ENCODE measurements at regions not wholly inside any gene's neighbourhood (a gene's known extent, or its start where the extent isn't known, plus 50 kb on each side); places are given as distances from the start of the nearest gene placed in this dataset.
"Not testable (repeated sequence)": the region's sequence is repeated elsewhere in the genome, so short reads cannot be mapped to it uniquely, and the experiment has no call there.

DNA sequence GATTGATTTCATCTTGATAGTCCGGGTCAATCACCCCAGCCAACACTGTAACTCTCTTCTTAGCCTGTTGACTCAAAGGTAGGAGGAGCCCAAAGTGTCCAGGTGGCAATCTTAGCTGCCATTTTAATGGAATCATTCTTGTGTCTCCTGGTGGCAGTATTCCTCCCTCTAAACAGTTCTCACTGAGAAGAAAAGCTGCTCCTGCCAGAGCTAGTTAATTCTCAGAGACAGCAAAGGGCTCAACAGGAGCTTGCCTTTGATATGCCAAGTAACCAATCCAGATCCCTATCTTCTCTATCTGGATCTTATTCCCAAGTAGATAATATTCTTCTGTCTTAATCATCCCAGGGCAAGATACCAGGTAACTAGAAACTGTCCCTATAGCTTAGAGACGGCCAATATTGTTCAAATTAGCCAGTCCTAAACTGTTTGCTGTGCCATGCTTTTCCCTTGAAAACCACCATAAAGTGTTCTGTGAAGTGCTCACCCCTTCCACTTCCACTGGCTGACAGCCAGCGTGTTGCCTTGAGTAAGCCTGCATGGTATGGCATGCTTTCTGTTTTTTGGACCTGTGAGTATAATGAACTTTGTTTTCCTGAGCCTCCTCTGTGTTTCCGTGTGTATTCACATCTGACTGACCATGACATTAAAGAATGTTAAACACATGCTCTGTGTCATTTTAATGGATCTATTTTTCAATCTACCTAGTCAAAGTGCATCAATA lies 463.7 kb upstream of the SLITRK5 start:
- no peak for DNase-seq (ENCODE audit: low read depth)

- DNase-seq (ENCODE audit: low read depth): no peak
These were observed 462.5 kb upstream of the SLITRK5 start for GRCh38 chr13:87208636-87209035.

DNA sequence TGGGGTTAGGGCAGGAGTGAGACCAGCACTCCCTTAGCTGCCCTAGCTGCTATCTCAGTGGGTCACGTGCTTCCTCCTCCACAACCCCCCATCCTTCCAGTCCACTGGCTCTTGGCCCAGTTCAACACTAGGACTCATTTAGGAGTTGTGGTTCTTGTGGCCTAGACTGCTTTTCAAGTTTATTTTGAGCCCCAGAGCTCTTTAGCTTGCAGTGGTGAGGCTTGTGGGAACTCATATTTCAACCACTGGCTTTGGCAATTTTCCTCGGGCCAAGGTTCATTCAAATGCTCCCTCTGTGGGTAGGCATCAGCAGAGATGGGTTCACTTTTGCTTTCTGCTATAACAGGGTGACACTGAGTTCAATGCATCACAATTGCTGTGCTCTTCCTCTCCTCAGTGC lies 436.2 kb upstream of the SLITRK5 start:
- no peak for DNase-seq (ENCODE audit: low read depth)

GRCh38 chr13:87235621-87236020 lies 435.6 kb upstream of the SLITRK5 start:
- DNase-seq (ENCODE audit: low read depth): no peak

GRCh38 chr13:87244256-87244890 lies 426.8 kb upstream of the SLITRK5 start:
- no peak for DNase-seq (ENCODE audit: low read depth)

- DNase-seq (ENCODE audit: low read depth): not testable (repeated sequence)
These were observed 421.3 kb upstream of the SLITRK5 start for GRCh38 chr13:87249847-87250246.

DNA sequence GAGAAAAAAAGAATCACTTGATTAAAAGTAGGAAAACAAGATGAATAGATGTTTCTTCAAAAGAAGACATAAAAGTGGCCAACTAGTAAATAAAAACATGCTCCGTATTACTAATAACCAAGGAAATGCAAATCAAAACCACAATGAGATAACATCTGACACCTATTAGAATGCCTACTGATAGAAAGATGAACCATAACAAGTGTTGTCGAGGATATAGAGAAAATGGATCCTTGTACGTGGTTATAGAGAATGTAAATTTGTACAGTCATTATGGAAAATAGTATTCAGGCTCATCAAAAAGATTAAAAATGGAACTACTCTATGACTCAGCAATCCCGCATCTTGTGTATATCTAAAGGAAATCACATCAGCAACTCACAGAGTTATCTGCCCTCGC lies 415.8 kb upstream of the SLITRK5 start:
- DNase-seq (ENCODE audit: low read depth): no peak

DNA sequence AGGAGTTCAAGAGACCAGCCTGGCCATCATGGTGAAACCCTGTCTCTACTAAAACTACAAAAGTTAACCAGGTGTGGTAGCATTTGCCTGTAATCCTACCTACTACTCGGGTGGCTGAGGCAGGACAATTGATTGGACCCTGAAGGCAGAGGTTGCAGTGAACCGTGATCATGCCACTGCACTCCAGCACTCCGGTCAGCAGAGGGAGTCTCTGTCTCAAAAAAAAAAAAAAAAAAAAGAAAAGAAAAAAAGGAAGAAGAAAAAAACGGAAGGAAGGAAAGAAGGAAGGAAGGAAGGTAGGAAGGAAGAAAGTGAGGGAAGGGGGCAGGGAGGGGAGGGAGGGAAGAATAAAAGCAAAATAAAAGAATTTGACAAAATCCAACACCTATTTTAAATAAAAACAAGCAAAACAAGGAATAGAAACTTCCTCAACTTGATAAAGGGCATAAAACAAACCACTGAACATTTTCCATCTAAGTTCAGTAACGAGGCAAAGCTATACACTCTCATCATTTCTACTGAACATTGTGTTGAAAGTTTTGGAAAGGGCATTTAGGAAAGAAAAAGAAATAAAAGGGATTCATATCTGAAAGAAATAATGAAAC lies 411.6 kb upstream of the SLITRK5 start:
- DNase-seq (ENCODE audit: low read depth): no peak

DNA sequence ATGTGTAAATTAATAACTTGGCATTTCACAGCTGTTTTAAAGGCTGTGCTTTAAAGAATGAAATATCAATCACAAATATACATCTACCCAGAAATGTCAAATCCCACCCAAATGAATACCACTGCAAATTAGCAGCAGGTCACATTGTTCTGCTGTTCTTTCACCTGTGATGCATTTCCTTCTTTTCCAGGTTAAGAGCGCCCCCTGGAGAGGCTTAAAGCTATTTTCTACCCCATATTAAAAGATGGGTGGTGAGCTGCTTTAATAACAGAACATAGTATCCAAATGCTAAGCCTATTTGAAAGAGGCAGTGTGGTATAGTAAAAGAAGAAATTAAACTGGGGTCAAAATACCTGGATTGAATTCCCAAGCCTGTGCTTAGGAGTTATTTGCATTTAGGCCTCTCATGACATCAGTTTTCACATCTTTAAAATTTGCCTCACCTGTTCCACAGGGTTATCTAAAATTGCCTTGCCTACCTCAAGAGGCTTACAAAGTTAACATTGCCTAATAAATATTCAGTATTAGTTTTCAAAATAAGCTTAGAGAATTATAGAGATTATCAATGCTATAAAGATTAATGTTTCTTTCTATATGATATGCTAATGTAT lies 396.9 kb upstream of the SLITRK5 start:
- DNase-seq (ENCODE audit: low read depth): no peak

DNA sequence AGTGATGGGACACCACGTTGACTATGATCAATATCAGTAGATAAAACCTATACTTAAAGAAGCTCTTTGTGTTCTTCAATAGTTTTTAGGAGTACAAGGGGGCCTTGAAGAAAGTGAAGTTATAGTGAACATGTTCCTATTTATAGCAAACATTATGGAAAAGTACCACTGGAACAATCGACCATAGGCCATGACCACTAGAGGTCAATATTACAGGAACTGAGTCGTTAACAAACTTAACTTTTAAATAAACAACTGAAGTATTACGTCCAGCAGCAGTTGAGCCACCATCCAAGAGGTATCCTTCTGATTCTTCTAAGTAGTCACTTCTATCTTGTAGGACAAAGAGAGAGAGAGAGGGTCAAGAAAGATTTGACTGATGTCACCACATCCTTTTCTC lies 391.0 kb upstream of the SLITRK5 start:
- DNase-seq (ENCODE audit: low read depth): no peak

GRCh38 chr13:87287721-87288120 lies 383.4 kb upstream of the SLITRK5 start:
- no peak for DNase-seq (ENCODE audit: low read depth)

DNA sequence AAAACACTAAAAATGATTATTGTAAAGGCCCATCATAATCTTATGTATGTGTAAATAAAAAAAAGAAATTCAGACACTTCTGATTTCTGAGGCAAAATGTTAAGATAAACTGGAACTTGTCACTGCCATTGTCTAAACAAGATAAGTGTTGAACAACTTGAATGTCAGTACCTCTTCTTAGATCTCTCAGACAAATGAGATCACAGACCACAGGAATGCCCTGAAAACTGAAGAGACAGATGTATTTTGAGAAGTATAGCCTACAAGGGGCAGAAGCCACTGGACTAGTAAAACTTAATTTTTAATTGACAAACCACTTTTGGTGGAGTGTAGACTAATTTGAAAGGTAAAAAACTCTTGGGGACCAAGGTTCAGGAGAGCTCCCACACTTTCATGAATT lies 375.5 kb upstream of the SLITRK5 start:
- no peak for DNase-seq (ENCODE audit: low read depth)

- DNase-seq (ENCODE audit: low read depth): no peak
These were observed 369.1 kb upstream of the SLITRK5 start for GRCh38 chr13:87302034-87302433.

DNA sequence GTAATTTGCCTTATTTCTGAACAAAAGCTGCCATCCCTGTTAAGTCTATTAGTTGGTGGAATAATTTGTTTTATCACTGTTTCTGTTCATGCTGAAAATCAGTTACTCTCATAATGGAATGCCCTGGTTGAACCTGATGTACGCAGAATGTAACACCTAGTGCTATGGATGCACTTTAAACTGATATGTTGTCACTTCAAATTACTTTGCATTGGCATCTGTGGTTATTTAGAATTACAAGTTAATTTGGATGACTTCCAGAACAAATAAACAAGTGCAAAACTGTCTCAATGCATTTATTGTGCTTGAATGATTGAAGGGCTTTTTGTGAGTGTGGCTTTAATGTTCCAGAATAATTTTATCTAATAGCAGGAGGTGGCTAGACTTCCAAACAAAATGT lies 368.2 kb upstream of the SLITRK5 start:
- DNase-seq (ENCODE audit: low read depth): no peak

- no peak for DNase-seq (ENCODE audit: low read depth)
These were observed 360.0 kb upstream of the SLITRK5 start for GRCh38 chr13:87311165-87311564.

GRCh38 chr13:87314822-87315221 lies 356.3 kb upstream of the SLITRK5 start:
- DNase-seq (ENCODE audit: low read depth): no peak

GRCh38 chr13:87322386-87322785 lies 348.8 kb upstream of the SLITRK5 start:
- DNase-seq (ENCODE audit: low read depth): no peak

- no peak for DNase-seq (ENCODE audit: low read depth)
These were observed 346.6 kb upstream of the SLITRK5 start for GRCh38 chr13:87324558-87324957.

DNA sequence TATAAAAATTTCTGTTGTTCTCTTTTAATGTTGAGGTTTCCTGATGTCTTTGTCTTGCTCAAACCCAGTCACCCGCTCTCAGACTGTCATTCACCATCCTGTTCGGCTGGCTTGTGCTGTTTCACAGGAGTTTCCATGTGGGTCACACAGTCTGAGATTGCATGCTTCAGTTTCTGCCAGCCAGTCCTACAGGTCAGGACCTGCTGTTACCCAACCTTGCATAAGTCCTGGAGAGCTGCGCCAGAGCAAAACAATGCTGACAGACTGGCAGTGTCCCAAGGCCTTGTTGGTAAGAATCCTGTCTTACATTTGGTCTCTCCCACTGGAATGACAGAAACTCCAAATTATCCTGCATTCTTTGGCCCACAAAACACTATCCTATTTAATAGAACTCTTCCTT lies 340.0 kb upstream of the SLITRK5 start:
- DNase-seq (ENCODE audit: low read depth): no peak

- no peak for DNase-seq (ENCODE audit: low read depth)
These were observed 337.6 kb upstream of the SLITRK5 start for GRCh38 chr13:87333599-87333998.

- no peak for DNase-seq (ENCODE audit: low read depth)
These were observed 337.0 kb upstream of the SLITRK5 start for GRCh38 chr13:87334176-87334575.

- DNase-seq (ENCODE audit: low read depth): not testable (repeated sequence)
These were observed 334.8 kb upstream of the SLITRK5 start for GRCh38 chr13:87336346-87336889.

GRCh38 chr13:87344176-87344575 lies 327.0 kb upstream of the SLITRK5 start:
- no peak for DNase-seq (ENCODE audit: low read depth)

Measured in HS-5 (cell line).